HG03520 (cell line): ENCODE measurements at regions not wholly inside any gene's neighbourhood (a gene's known extent, or its start where the extent isn't known, plus 50 kb on each side); places are given as distances from the start of the nearest gene placed in this dataset.

Experiments used
- ATAC-seq: cut with Tn5 transposase; IDR thresholded peaks from one replicate; pipeline ENCODE4 v1.9.1; 2021; ENCODE audit warnings: mild to moderate bottlenecking, moderate library complexity; ENCODE audit not compliant: unreplicated experiment

- ATAC-seq = no peak
These were observed 50.7 kb upstream of the PDE4B start for GRCh38 chr1:65741993-65742392.
